SK-N-MC (cell line): ENCODE measurements at regions not wholly inside any gene's neighbourhood (a gene's known extent, or its start where the extent isn't known, plus 50 kb on each side); places are given as distances from the start of the nearest gene placed in this dataset.

Experiments used
- EZH2 ChIP-seq: fragments of 200-600 bp; sonication (generic); IDR thresholded peaks from one replicate; pipeline ENCODE4 v1.6.1; 2017; ENCODE audit warnings: antibody characterized with exemption
- FOXP2 ChIP-seq: optimal IDR thresholded peaks from 2 replicates; pipeline ENCODE3; 2011; ENCODE audit warnings: mild to moderate bottlenecking, moderate library complexity; ENCODE audit not compliant: insufficient read depth; ENCODE audit errors: extremely low read length, control extremely low read depth
- POLR2AphosphoS5 ChIP-seq: IDR thresholded peaks from 2 replicates; pipeline ENCODE4 v1.6.1; 2012; ENCODE audit warnings: mild to moderate bottlenecking, low read depth, low read length, borderline replicate concordance

GRCh38 chr5:121660142-121660541, 191.5 kb upstream of the FTMT start:
- TF ChIP-seq EZH2 (no peak), POLR2AphosphoS5 (no peak), FOXP2 (no peak)
